Activated naive CD4-positive, alpha-beta T cell treated with anti-CD3 and anti-CD28 coated beads for 36 hours (primary cell): ENCODE measurements at regions not wholly inside any gene's neighbourhood (a gene's known extent, or its start where the extent isn't known, plus 50 kb on each side); places are given as distances from the start of the nearest gene placed in this dataset.

Experiments
- CTCF ChIA-PET: fragments of 350-600 bp; sonication (Branson Sonifier 250); formaldehyde crosslinking; loops from one replicate; lab custom pipeline; 2021; ENCODE audit warnings: antibody characterized with exemption; lab: Charles Lee
- DNase-seq: peaks from one replicate; pipeline ENCODE4 v3.0.0-alpha.2; 2020
- H3K27ac Mint-ChIP-seq: one replicate; pipeline ENCODE4 v1.8.0; 2021; ENCODE audit warnings: mild to moderate bottlenecking, mixed read lengths
- H3K27me3 Mint-ChIP-seq: one replicate; pipeline ENCODE4 v1.8.0; 2021; ENCODE audit warnings: low read depth, mixed read lengths
- H3K36me3 Mint-ChIP-seq: one replicate; pipeline ENCODE4 v1.8.0; 2021; ENCODE audit warnings: low read depth, mixed read lengths
- H3K4me1 Mint-ChIP-seq: one replicate; pipeline ENCODE4 v1.8.0; 2021; ENCODE audit warnings: low read depth, mixed read lengths
- H3K4me3 Mint-ChIP-seq: one replicate; pipeline ENCODE4 v1.8.0; 2021; ENCODE audit warnings: mild to moderate bottlenecking, moderate library complexity, mixed read lengths
- H3K9me3 Mint-ChIP-seq: one replicate; pipeline ENCODE4 v1.8.0; 2021; ENCODE audit warnings: mixed read lengths
- intact Hi-C: fragments of 100-400 bp; cut with micrococcal nuclease; formaldehyde crosslinking; loops from one replicate; pipeline ENCODE4 v1.15.1; 2023

DNA sequence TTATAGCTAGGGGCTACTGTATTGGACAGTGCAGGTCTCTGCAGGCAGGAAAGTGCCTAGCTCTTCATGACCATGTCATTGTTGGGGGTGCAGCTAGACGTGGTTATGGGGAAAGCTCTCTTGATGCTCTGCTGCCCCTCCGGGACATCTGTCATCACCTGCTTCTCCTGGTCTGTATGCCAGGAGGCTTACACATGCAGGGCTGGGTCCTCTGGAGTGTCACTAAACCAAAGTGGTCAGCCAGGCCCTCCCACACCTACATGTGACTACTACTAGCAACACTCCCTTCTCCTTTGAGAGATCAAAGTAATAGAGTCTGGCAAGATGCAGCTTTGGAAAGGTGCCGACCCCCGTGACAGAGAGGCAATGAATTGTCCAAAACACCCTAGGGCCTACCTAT, 98.5 kb downstream of the SST start:
- no peak overlapping the region for H3K4me3 Mint-ChIP-seq
- intact Hi-C loops: no loop called here
- no peak for DNase-seq
- H3K4me1 Mint-ChIP-seq: no peaks in the 10 kb centered on the region
- H3K9me3 Mint-ChIP-seq: no peaks in the 10 kb centered on the region
- no peak overlapping the region for H3K27ac Mint-ChIP-seq
- peaks cover 13% of the 10 kb centered on the region for H3K27me3 Mint-ChIP-seq
- CTCF ChIA-PET: interaction anchor here (0.9 to 1.4 kb wide), 2 partner anchors 108 to 252 kb away, joined by 3 read pairs; no protein-coding TSS in a partner anchor
- no peaks in the 10 kb centered on the region for H3K36me3 Mint-ChIP-seq

DNA sequence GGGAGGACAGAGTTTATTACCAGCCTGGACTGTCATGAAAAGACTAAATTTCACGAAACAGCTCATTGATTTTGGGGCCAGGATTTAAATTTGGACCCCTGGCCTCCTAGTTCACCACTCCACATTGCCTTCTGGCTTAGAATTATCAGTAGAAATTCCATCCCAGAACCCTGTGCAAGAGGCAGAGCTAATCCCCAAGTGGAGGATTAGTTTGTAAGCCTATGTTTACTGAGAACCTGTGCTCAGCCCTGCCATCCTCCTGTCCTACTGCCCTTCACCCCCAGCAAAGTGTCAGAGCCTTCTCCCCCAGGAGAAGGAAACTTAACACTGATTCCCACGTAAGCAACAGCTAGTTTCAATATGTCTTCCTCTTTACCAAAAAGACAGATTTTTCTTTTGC, 99.4 kb downstream of the SST start:
- CTCF ChIA-PET: interaction anchor here (1.4 kb wide), 1 partner anchor 251 kb away, joined by 3 read pairs; no protein-coding TSS in a partner anchor
- Mint-ChIP-seq H3K27ac (no peak overlapping the region), H3K9me3 (no peaks in the 10 kb centered on the region), H3K4me1 (no peaks in the 10 kb centered on the region), H3K36me3 (no peaks in the 10 kb centered on the region), H3K4me3 (no peak overlapping the region), H3K27me3 (peaks cover 11% of the 10 kb centered on the region)
- intact Hi-C loops: no loop called here
- DNase-seq: no peak

DNA sequence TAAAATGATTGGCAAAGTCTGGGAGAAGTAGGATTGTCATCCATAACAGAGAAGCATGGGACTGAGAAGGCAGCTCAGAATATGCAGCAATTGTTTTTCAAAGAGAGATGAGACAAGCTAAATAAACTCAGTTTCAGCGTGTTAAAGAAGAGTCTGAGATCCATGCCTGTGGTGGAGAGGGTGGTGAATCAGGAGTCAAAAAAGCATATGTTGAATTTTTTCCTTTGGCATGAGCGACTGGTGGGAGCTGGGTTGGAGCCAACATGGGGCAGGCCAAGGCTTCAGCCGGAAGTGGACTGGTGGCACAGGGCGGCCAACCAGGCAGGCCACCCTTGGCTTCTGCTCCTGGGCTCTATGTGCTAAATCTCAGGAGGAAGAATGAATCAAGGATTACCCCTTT, 102.0 kb downstream of the SST start:
- Mint-ChIP-seq H3K27ac (no peak overlapping the region), H3K4me3 (no peak overlapping the region), H3K27me3 (peaks cover 16% of the 10 kb centered on the region), H3K4me1 (no peaks in the 10 kb centered on the region), H3K36me3 (no peaks in the 10 kb centered on the region), H3K9me3 (no peaks in the 10 kb centered on the region)
- CTCF ChIA-PET: no interaction called here
- intact Hi-C loops: no loop called here
- no peak for DNase-seq

DNA sequence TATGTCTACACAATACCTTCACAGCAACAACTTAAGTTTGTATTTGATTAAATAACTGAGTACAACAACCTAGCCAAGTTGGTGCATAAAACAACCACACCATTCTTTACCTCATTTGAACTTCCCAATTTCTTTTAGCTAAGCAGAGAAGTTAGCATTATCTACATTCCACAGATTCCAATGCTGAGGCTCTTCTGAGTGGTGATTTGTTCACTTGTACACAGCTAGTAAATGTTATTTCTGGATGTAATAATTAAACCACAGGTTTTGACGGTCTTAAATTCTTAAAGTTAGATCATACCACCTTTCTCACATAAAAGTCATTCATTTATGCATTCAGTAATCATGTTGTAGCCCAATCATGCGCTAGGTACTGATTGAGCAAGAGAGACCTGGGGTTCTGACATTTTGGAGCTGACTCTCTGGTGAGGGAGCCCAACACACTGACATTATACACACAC, 102.5 kb downstream of the SST start:
- H3K27me3 Mint-ChIP-seq: peaks cover 16% of the 10 kb centered on the region
- no peak overlapping the region for H3K27ac Mint-ChIP-seq
- no peaks in the 10 kb centered on the region for H3K4me1 Mint-ChIP-seq
- no peak overlapping the region for H3K4me3 Mint-ChIP-seq
- CTCF ChIA-PET: no interaction called here
- intact Hi-C loops: no loop called here
- no peaks in the 10 kb centered on the region for H3K9me3 Mint-ChIP-seq
- no peak for DNase-seq
- no peaks in the 10 kb centered on the region for H3K36me3 Mint-ChIP-seq

DNA sequence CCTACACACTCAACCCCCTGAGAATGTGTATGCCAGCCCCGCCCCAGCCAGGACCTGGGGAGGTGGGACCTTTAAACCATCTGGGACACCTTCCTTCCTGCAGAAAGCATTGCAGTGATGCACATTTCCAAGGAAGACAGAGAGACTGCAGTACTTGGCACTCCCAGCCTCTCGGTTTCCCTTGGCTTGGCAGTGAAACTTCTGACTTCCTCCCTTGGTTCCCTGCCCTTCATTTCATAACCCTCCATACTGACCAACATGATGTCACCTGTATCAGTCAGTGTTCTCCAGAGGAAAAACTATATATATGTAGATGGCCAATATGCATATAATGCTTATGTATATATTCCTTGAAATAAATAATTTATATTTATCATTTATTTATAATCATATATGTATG, 103.2 kb downstream of the SST start:
- no peak overlapping the region for H3K4me3 Mint-ChIP-seq
- no peaks in the 10 kb centered on the region for H3K4me1 Mint-ChIP-seq
- no peaks in the 10 kb centered on the region for H3K9me3 Mint-ChIP-seq
- no peak for DNase-seq
- CTCF ChIA-PET: no interaction called here
- no peak overlapping the region for H3K27ac Mint-ChIP-seq
- H3K27me3 Mint-ChIP-seq: peaks cover 16% of the 10 kb centered on the region
- intact Hi-C loops: no loop called here
- no peaks in the 10 kb centered on the region for H3K36me3 Mint-ChIP-seq

DNA sequence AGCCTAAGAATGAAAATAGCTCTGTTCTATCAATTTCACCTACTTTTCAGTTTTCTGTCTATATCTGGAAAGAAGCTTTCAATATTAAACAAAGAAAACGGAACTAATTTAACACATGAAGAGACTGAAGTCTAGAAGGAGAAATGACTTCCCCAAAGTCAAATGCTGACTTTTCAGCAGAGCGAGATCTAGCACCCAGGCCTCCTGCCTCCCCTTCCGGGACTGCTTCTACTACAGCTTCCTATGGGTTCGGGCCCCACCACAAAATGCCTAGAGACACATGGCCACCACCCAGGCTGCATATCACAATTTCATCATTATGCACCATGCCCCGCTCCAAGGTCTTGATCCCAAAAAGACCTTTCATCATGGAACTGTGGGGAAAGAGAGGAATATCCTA, 104.5 kb downstream of the SST start:
- no peak overlapping the region for H3K27ac Mint-ChIP-seq
- peaks cover 16% of the 10 kb centered on the region for H3K27me3 Mint-ChIP-seq
- H3K4me1 Mint-ChIP-seq: no peaks in the 10 kb centered on the region
- intact Hi-C loops: no loop called here
- CTCF ChIA-PET: interaction anchor here (1.4 to 1.5 kb wide), 2 partner anchors 10 to 246 kb away, joined by 3 to 6 read pairs; no protein-coding TSS in a partner anchor
- H3K36me3 Mint-ChIP-seq: no peaks in the 10 kb centered on the region
- H3K9me3 Mint-ChIP-seq: no peaks in the 10 kb centered on the region
- no peak for DNase-seq
- H3K4me3 Mint-ChIP-seq: no peak overlapping the region

DNA sequence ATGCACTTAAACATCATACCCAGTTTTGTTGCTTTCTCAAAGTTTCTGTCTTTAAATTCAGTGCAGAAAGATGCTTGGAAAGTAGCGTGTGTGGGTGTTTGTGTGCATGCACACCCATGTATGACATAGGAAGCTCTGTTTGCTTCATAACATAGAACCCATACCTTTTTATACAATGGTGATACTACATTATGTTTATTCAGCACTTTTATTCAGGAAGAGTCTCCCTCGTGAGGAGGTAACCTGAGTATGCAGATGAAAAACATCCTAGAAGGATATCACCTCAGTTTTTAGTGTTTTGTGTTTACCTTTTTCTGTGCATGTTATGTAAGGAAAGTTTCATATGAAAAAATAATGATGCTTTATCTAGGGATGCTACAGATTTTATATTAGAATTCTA, 111.2 kb downstream of the SST start:
- Mint-ChIP-seq H3K4me1 (no peaks in the 10 kb centered on the region), H3K9me3 (no peaks in the 10 kb centered on the region), H3K4me3 (no peak overlapping the region), H3K27me3 (peaks cover 5% of the 10 kb centered on the region), H3K27ac (no peak overlapping the region), H3K36me3 (no peaks in the 10 kb centered on the region)
- DNase-seq: no peak
- intact Hi-C loops: no loop called here
- CTCF ChIA-PET: no interaction called here

DNA sequence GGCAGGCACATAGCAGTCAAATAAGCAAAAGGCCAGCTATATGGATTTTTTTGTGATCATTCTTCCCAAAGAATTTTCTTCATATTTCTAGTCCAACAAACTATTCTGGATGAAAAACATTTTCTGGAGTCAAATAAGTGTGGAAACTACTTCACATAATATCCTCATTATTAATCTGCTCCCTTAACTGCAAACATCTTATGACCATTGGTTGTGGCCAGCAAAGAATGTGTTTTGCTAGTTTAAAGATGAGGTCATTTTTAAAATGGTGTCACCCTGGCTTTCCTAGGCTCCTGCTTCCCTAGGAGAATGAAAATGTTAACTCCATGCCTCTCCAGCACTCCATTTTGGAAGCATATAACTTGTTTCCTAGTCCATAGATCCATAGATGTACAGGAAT, 118.8 kb downstream of the SST start:
- no peaks in the 10 kb centered on the region for H3K4me1 Mint-ChIP-seq
- H3K27me3 Mint-ChIP-seq: peaks cover 26% of the 10 kb centered on the region
- H3K27ac Mint-ChIP-seq: no peak overlapping the region
- CTCF ChIA-PET: no interaction called here
- intact Hi-C loops: no loop called here
- H3K36me3 Mint-ChIP-seq: no peaks in the 10 kb centered on the region
- DNase-seq: no peak
- H3K9me3 Mint-ChIP-seq: no peaks in the 10 kb centered on the region
- H3K4me3 Mint-ChIP-seq: no peak overlapping the region

DNA sequence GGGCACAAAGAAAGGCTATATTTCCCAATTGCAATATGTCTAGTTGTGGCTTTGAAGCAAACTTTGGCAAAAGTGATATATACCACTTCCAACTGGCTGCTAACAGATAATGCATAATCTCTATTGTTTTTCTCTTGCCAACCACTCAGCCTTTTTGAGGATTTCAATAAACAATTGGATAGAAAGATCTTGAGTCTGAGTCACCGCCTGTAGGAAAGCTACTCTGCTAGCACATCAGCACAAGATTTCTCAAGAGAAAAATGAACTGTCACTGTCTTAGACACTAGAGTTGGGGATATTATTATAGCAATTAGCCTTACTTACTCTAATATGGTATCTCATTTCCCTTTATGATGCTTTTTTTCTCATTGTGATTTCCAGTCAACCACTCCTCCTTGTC, 119.7 kb downstream of the SST start:
- Mint-ChIP-seq H3K27me3 (peaks cover 32% of the 10 kb centered on the region), H3K36me3 (no peaks in the 10 kb centered on the region), H3K27ac (no peak overlapping the region), H3K4me1 (no peaks in the 10 kb centered on the region), H3K9me3 (no peaks in the 10 kb centered on the region), H3K4me3 (no peak overlapping the region)
- CTCF ChIA-PET: no interaction called here
- intact Hi-C loops: no loop called here
- DNase-seq: no peak

DNA sequence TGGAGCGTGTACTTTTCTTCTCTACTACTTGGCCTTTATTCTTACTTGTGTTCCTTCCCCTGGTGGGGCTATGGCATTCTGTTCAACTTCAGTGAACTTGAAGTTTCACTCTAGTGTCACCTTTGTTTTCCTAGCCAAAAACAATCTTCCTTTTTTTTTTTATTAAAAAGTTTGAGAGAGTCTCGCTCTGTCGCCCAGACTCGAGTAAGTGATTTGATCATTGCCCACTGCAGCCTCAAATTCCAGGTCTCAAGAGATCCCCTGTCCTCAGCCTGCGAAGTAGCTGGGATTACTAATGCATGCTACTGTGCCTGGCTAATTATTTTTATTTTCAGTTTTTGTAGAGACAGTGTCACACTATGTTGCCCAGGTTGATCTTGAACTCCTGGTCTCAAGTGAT, 124.8 kb downstream of the SST start:
- Mint-ChIP-seq H3K27me3 (peaks cover 29% of the 10 kb centered on the region), H3K36me3 (no peaks in the 10 kb centered on the region), H3K4me1 (no peaks in the 10 kb centered on the region), H3K27ac (no peak overlapping the region), H3K4me3 (no peak overlapping the region), H3K9me3 (no peaks in the 10 kb centered on the region)
- CTCF ChIA-PET: no interaction called here
- DNase-seq: no peak
- intact Hi-C loops: no loop called here

DNA sequence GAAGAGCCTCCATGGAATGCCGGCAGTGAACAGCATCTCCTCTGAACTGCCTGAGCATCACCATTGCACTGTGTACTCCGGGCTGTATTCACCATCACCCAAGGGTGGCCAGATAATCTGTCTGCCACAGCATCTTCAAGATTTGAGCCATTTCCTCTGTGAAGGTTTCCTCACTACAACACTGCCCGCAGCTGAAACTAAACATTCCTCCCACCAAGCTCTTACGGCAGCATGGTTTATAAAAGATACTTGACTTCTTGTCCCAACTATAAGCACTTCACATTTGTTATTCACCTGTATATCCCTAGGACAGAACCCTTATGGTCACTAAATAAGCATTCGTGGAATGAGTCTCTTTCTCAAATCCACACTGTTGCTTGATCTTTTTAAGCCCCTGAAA, 125.9 kb downstream of the SST start:
- CTCF ChIA-PET: no interaction called here
- no peak for DNase-seq
- no peaks in the 10 kb centered on the region for H3K9me3 Mint-ChIP-seq
- no peak overlapping the region for H3K27ac Mint-ChIP-seq
- no peaks in the 10 kb centered on the region for H3K4me1 Mint-ChIP-seq
- H3K4me3 Mint-ChIP-seq: no peak overlapping the region
- intact Hi-C loops: no loop called here
- no peaks in the 10 kb centered on the region for H3K36me3 Mint-ChIP-seq
- H3K27me3 Mint-ChIP-seq: peaks cover 27% of the 10 kb centered on the region

DNA sequence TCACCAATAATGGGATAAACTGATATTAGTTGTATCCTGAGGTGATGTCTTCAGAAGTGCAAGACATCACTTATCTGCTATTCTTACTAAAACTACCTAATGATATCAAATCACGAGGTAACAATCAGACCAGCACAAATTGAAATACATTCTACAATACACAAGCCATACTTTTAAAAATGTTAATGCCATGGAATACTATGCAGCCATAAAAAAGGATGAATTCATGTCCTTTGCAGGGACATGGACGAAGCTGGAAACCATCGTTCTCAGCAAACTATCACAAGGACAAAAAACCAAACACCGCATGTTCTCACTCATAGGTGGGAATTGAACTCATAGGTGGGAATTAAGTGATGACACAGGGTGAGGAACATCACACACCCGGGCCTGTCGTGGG, 129.3 kb downstream of the SST start:
- H3K4me3 Mint-ChIP-seq: no peak overlapping the region

DNA sequence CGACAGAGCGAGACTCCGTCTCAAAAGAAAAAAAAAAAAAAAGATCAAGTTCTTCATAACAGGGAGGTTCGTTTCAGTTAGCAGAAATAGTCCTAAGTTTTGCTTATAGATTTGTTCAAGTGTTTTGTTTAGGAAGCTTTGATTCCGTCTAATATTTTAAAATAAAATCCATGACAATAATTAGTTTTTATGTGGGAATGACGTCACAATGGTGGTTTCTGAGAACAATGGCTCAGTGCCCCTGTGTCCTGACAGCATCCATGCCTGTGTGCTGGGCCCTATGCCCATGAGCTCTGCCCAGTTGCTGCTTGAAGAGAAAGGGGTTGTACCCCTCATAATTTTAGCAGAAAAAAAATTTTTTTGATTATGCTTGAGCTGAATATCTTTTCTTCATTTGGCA, 134.0 kb downstream of the SST start:
- no peaks in the 10 kb centered on the region for H3K9me3 Mint-ChIP-seq
- no peaks in the 10 kb centered on the region for H3K36me3 Mint-ChIP-seq
- no peak overlapping the region for H3K27ac Mint-ChIP-seq
- CTCF ChIA-PET: no interaction called here
- intact Hi-C loops: no loop called here
- no peak overlapping the region for H3K4me3 Mint-ChIP-seq
- H3K27me3 Mint-ChIP-seq: peaks cover 9% of the 10 kb centered on the region
- no peak for DNase-seq
- H3K4me1 Mint-ChIP-seq: no peaks in the 10 kb centered on the region

More for the DNA sequence above, 129.3 kb downstream of the SST start:
- Mint-ChIP-seq H3K27me3 (peaks cover 8% of the 10 kb centered on the region), H3K4me1 (no peaks in the 10 kb centered on the region), H3K9me3 (no peaks in the 10 kb centered on the region), H3K27ac (no peak overlapping the region), H3K36me3 (no peaks in the 10 kb centered on the region)
- DNase-seq: no peak
- intact Hi-C loops: no loop called here
- CTCF ChIA-PET: no interaction called here
